ENCODE measurements at regions not wholly inside any gene's neighbourhood (a gene's known extent, or its start where the extent isn't known, plus 50 kb on each side); places are given as distances from the start of the nearest gene placed in this dataset.
"Not testable (repeated sequence)": the region's sequence is repeated elsewhere in the genome, so short reads cannot be mapped to it uniquely, and the experiment has no call there.

GRCh38 chr10:47166808-47167581, 133.0 kb upstream of the GDF10 start:
- not testable (repeated sequence) for DNase-seq (ENCODE audit: low spot score)

- DNase-seq (ENCODE audit: low spot score), result no peak
These were observed 132.4 kb upstream of the GDF10 start for GRCh38 chr10:47167591-47167990.

- no peak for DNase-seq (ENCODE audit: low spot score)
These were observed 130.4 kb upstream of the GDF10 start for GRCh38 chr10:47169581-47169980.

GRCh38 chr10:47173929-47174442, 126.0 kb upstream of the GDF10 start:
- no peak for DNase-seq (ENCODE audit: low spot score)

GRCh38 chr10:47175181-47176123, 124.5 kb upstream of the GDF10 start:
- DNase-seq (ENCODE audit: low spot score), result no peak

- DNase-seq (ENCODE audit: low spot score), result no peak
These were observed 123.6 kb upstream of the GDF10 start for GRCh38 chr10:47176206-47176902.

- DNase-seq (ENCODE audit: low spot score), result peak; percentile 66
These were observed 122.8 kb upstream of the GDF10 start for GRCh38 chr10:47176903-47177868.

GRCh38 chr10:47178537-47179290, 121.3 kb upstream of the GDF10 start:
- DNase-seq (ENCODE audit: low spot score), result no peak

- DNase-seq (ENCODE audit: low spot score), result no peak
These were observed 120.7 kb upstream of the GDF10 start for GRCh38 chr10:47179291-47179647.

- DNase-seq (ENCODE audit: low spot score), result no peak
These were observed 118.7 kb upstream of the GDF10 start for GRCh38 chr10:47181052-47181849.

- DNase-seq (ENCODE audit: low spot score), result no peak
These were observed 116.9 kb upstream of the GDF10 start for GRCh38 chr10:47182934-47183703.

GRCh38 chr10:47183704-47184041, 116.3 kb upstream of the GDF10 start:
- DNase-seq (ENCODE audit: low spot score), result peak; percentile 25

- no peak for DNase-seq (ENCODE audit: low spot score)
These were observed 115.7 kb upstream of the GDF10 start for GRCh38 chr10:47184273-47184672.

- DNase-seq (ENCODE audit: low spot score), result no peak
These were observed 115.2 kb upstream of the GDF10 start for GRCh38 chr10:47184724-47185330.

GRCh38 chr10:47186941-47187340, 113.1 kb upstream of the GDF10 start:
- DNase-seq (ENCODE audit: low spot score), result no peak

- DNase-seq (ENCODE audit: low spot score), result no peak
These were observed 112.4 kb upstream of the GDF10 start for GRCh38 chr10:47187592-47187991.

- no peak for DNase-seq (ENCODE audit: low spot score)
These were observed 111.8 kb upstream of the GDF10 start for GRCh38 chr10:47188156-47188555.

- no peak for DNase-seq (ENCODE audit: low spot score)
These were observed 110.2 kb upstream of the GDF10 start for GRCh38 chr10:47189802-47190201.

Measured in AG20443 (cell line).